GM19240 (cell line): ENCODE measurements at regions not wholly inside any gene's neighbourhood (a gene's known extent, or its start where the extent isn't known, plus 50 kb on each side); places are given as distances from the start of the nearest gene placed in this dataset.
A peak's percentile ranks its signal among the peaks of the same experiment; 100 is the strongest.
"Not testable (repeated sequence)": the region's sequence is repeated elsewhere in the genome, so short reads cannot be mapped to it uniquely, and the experiment has no call there.

ENCODE experiments used
- DNase-seq: peaks from one replicate; pipeline ENCODE4 v3.0.0; 2011; ENCODE audit warnings: low spot score; ENCODE audit not compliant: insufficient read length

GRCh38 chr5:116730706-116731105 is 156.1 kb upstream of the SEMA6A start:
- no peak for DNase-seq

- DNase-seq: no peak
These were observed 155.6 kb upstream of the SEMA6A start for GRCh38 chr5:116730185-116730584.

- no peak for DNase-seq
These were observed 152.6 kb upstream of the SEMA6A start for GRCh38 chr5:116727248-116727647.

GRCh38 chr5:116726180-116726579 is 151.6 kb upstream of the SEMA6A start:
- DNase-seq: not testable (repeated sequence)

- no peak for DNase-seq
These were observed 150.3 kb upstream of the SEMA6A start for GRCh38 chr5:116724971-116725370.

- DNase-seq: no peak
These were observed 148.0 kb upstream of the SEMA6A start for GRCh38 chr5:116722651-116723050.

GRCh38 chr5:116719106-116719505 is 144.5 kb upstream of the SEMA6A start:
- no peak for DNase-seq

- no peak for DNase-seq
These were observed 143.7 kb upstream of the SEMA6A start for GRCh38 chr5:116718317-116718716.

GRCh38 chr5:116709082-116709481 is 134.5 kb upstream of the SEMA6A start:
- DNase-seq: no peak

- not testable (repeated sequence) for DNase-seq
These were observed 130.5 kb upstream of the SEMA6A start for GRCh38 chr5:116705121-116705519.

- no peak for DNase-seq
These were observed 129.3 kb upstream of the SEMA6A start for GRCh38 chr5:116703941-116704340.

GRCh38 chr5:116703328-116703727 is 128.7 kb upstream of the SEMA6A start:
- no peak for DNase-seq

- no peak for DNase-seq
These were observed 128.2 kb upstream of the SEMA6A start for GRCh38 chr5:116702776-116703175.

GRCh38 chr5:116699332-116699731 is 124.7 kb upstream of the SEMA6A start:
- no peak for DNase-seq

- no peak for DNase-seq
These were observed 121.7 kb upstream of the SEMA6A start for GRCh38 chr5:116696366-116696765.

GRCh38 chr5:116695681-116696080 is 121.1 kb upstream of the SEMA6A start:
- DNase-seq: no peak

GRCh38 chr5:116686438-116686837 is 111.8 kb upstream of the SEMA6A start:
- DNase-seq: no peak

- DNase-seq: no peak
These were observed 111.3 kb upstream of the SEMA6A start for GRCh38 chr5:116685931-116686330.

- DNase-seq: no peak
These were observed 110.4 kb upstream of the SEMA6A start for GRCh38 chr5:116685069-116685468.

- peak; percentile 19 for DNase-seq
These were observed 106.9 kb upstream of the SEMA6A start for GRCh38 chr5:116681334-116682013.

- no peak for DNase-seq
These were observed 100.9 kb upstream of the SEMA6A start for GRCh38 chr5:116675626-116675910.

GRCh38 chr5:116674881-116675625 is 100.4 kb upstream of the SEMA6A start:
- DNase-seq: no peak

GRCh38 chr5:116673453-116673852 is 98.8 kb upstream of the SEMA6A start:
- DNase-seq: no peak
